22Rv1 (cell line): ENCODE measurements at regions not wholly inside any gene's neighbourhood (a gene's known extent, or its start where the extent isn't known, plus 50 kb on each side); places are given as distances from the start of the nearest gene placed in this dataset.

Experiments used
- H3K27ac ChIP-seq: fragments of 450-650 bp; 2 replicates; pipeline ENCODE4 v1.5.1; 2017
- CTCF ChIP-seq: fragments of 450-650 bp; IDR thresholded peaks from 2 replicates; pipeline ENCODE4 v1.5.1; 2017; ENCODE audit warnings: mild to moderate bottlenecking
- ZFX ChIP-seq: fragments of 450-650 bp; IDR thresholded peaks from 2 replicates; pipeline ENCODE4 v1.6.1; 2017; ENCODE audit warnings: antibody characterized with exemption, borderline replicate concordance

- H3K27ac ChIP-seq, result no peak overlapping the region
- TF ChIP-seq CTCF (no peak), ZFX (no peak)
These were observed 153.5 kb upstream of the ITGB1 start for GRCh38 chr10:33111488-33112051.

- no peak overlapping the region for H3K27ac ChIP-seq
- TF ChIP-seq ZFX, result no peak
These were observed 151.9 kb upstream of the ITGB1 start for GRCh38 chr10:33109788-33110469.

- TF ChIP-seq CTCF, result no peak
- no peak for TF ChIP-seq ZFX
- no peak overlapping the region for H3K27ac ChIP-seq
These were observed 151.4 kb upstream of the ITGB1 start for GRCh38 chr10:33109384-33109783.

- H3K27ac ChIP-seq, result no peak overlapping the region
- TF ChIP-seq ZFX, result no peak
- no peak for TF ChIP-seq CTCF
These were observed 149.9 kb upstream of the ITGB1 start for GRCh38 chr10:33107953-33108352.

- TF ChIP-seq ZFX, result no peak
- TF ChIP-seq CTCF, result no peak
- H3K27ac ChIP-seq, result no peak overlapping the region
These were observed 148.7 kb upstream of the ITGB1 start for GRCh38 chr10:33106767-33107166.

GRCh38 chr10:33103863-33104379 is 145.9 kb upstream of the ITGB1 start:
- no peak overlapping the region for H3K27ac ChIP-seq
- TF ChIP-seq ZFX (no peak), CTCF (no peak)

GRCh38 chr10:33102071-33102470 is 144.0 kb upstream of the ITGB1 start:
- H3K27ac ChIP-seq, result no peak overlapping the region
- no peak for TF ChIP-seq ZFX
- TF ChIP-seq CTCF, result no peak
